ENCODE measurements at regions not wholly inside any gene's neighbourhood (a gene's known extent, or its start where the extent isn't known, plus 50 kb on each side); places are given as distances from the start of the nearest gene placed in this dataset.

DNA sequence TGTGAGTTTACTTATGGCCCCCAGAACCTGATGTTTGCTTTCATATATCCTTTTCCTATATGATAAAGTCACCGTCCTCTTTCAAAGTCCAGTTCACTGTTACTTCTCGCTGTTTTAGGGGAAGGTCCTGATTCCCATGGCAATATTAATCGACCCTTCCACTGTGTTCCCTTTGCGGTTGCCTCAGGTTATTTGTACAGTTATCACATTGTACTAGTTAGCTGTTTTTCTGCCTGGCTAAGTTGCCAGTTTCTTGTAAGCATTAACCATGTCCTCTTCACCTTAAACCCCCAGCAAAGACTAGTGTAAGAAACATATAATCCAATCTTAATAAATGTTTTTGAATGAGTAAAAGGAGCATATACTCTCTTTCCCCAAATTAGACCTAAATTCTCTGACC is 115.0 kb upstream of the PPFIA2 start:
- no peak for TF ChIP-seq POLR2A (IDR thresholded peaks at IDR 0.05)
- WGBS, 2 donors, result 62 to 81% methylated on average over 4 of the region's 4 CpGs
- Histone ChIP-seq H3K36me3 (no peaks in the 10 kb centered on the region), H3K27me3 (no peaks in the 10 kb centered on the region), H3K9me3 (no peaks in the 10 kb centered on the region), H3K4me3 (no peak overlapping the region), H3K27ac (no peak overlapping the region), H3K4me1 (no peaks in the 10 kb centered on the region)
- no peak for DNase-seq (ENCODE audit: low spot score in 2 of 2)

DNA sequence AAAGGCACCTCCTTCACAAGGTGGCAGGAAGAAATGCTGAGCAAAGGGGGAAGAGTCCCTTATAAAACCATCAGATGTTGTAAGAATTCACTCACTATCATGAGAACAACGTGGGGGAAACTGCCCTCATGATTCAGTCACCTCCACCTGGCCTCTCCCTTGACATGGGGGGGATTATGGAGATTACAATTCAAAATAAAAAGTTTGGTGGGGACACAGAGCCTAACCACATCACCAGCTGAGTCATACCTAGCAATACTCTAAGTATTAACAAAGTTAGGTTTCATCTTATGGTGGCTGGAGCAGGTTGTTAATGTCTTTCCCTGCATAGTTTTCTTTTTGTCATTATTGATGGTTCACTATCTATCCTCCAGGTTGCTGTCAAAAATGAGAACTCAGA is 113.2 kb upstream of the PPFIA2 start:
- WGBS, 2 donors, result 47 to 67% methylated on average over 1 of the region's 1 CpG
- Histone ChIP-seq H3K9me3 (no peaks in the 10 kb centered on the region), H3K27me3 (no peaks in the 10 kb centered on the region), H3K4me1 (no peaks in the 10 kb centered on the region), H3K4me3 (no peak overlapping the region), H3K36me3 (no peaks in the 10 kb centered on the region), H3K27ac (no peak overlapping the region)
- TF ChIP-seq, protein P1, sequence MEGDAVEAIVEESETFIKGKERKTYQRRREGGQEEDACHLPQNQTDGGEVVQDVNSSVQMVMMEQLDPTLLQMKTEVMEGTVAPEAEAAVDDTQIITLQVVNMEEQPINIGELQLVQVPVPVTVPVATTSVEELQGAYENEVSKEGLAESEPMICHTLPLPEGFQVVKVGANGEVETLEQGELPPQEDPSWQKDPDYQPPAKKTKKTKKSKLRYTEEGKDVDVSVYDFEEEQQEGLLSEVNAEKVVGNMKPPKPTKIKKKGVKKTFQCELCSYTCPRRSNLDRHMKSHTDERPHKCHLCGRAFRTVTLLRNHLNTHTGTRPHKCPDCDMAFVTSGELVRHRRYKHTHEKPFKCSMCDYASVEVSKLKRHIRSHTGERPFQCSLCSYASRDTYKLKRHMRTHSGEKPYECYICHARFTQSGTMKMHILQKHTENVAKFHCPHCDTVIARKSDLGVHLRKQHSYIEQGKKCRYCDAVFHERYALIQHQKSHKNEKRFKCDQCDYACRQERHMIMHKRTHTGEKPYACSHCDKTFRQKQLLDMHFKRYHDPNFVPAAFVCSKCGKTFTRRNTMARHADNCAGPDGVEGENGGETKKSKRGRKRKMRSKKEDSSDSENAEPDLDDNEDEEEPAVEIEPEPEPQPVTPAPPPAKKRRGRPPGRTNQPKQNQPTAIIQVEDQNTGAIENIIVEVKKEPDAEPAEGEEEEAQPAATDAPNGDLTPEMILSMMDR (IDR thresholded peaks at IDR 0.05), result no peak
- no peak for TF ChIP-seq POLR2A (IDR thresholded peaks at IDR 0.05)
- no peak for DNase-seq (ENCODE audit: low spot score in 2 of 2)

DNA sequence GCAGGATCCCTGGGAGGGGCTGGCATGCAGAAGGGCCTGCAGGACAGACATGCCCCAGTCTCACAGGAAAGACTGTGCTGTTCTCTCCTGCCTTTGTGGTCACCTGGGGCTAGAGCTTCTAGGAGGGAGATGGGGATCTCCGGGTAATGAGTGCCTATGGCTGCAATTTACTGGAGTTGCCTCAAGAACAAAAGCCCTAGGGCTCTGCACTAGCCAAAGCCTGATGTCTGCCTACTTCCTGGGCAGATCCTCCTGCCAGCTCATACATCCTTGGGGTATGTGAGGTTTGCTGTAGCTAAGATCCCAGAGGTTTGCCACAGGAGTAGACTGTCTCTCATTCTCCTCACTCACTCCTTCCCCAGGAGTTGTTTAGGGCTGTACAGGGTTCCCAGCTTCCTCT is 106.9 kb upstream of the PPFIA2 start:
- TF ChIP-seq POLR2A (IDR thresholded peaks at IDR 0.05) (no peak), EP300 (IDR thresholded peaks at IDR 0.05) (no peak)
- TF ChIP-seq, protein P1 (IDR thresholded peaks at IDR 0.05), result no peak

DNA sequence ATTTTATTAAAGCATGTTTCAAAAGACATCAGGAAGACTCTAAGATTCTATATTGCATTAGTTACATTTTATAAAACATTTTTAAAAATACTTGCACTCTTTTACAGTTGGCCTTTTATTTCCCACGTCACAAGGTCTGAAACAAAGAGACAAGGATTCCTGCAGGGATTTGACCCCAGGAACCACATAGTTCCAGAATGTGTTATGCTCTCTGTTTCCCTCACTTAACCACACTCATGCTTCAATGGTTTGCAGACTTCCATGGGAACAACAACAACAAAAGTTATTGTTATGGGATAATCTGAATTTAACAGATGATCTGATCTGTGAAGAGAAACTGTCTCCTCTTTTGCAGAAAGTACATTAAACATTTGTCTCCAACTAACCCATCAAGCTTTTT is 104.3 kb upstream of the PPFIA2 start:
- no peaks in the 10 kb centered on the region for H3K36me3 ChIP-seq
- H3K4me3 ChIP-seq, result no peak overlapping the region
- H3K9me3 ChIP-seq, result no peaks in the 10 kb centered on the region
- no peaks in the 10 kb centered on the region for H3K27me3 ChIP-seq
- 11 to 25% methylated on average over 1 of the region's 1 CpG for WGBS, 2 donors
- no peak for DNase-seq (ENCODE audit: low spot score in 2 of 2)
- H3K4me1 ChIP-seq, result no peaks in the 10 kb centered on the region
- TF ChIP-seq, protein P1 (IDR thresholded peaks at IDR 0.05), result no peak
- no peak for TF ChIP-seq POLR2A (IDR thresholded peaks at IDR 0.05)
- no peak for TF ChIP-seq EP300 (IDR thresholded peaks at IDR 0.05)
- no peak overlapping the region for H3K27ac ChIP-seq

More for the DNA sequence above, 106.9 kb upstream of the PPFIA2 start:
- H3K36me3 ChIP-seq, result no peaks in the 10 kb centered on the region
- H3K9me3 ChIP-seq, result no peaks in the 10 kb centered on the region
- no peak for DNase-seq (ENCODE audit: low spot score in 2 of 2)
- WGBS, 2 donors, result 50 to 80% methylated on average over 1 of the region's 1 CpG
- no peak overlapping the region for H3K27ac ChIP-seq
- H3K4me3 ChIP-seq, result no peak overlapping the region
- no peaks in the 10 kb centered on the region for H3K27me3 ChIP-seq
- no peaks in the 10 kb centered on the region for H3K4me1 ChIP-seq

DNA sequence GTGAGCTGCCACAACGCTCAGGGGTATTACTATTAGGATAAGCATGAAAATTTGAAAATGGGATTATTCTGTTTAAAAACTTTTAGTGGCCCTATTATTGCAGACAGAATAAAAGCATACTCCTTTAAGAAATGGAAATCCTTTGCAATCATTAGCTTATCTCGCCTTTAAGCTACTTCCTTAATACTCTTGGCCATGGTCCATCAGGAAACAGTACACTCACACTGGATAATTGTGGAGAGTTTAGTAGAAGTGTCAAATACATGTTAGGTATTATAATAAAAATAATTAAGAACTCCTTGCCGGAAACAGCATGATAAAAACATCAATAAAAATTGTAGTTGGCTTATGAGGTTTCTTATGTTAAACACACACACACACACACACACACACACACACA is 100.4 kb upstream of the PPFIA2 start:
- Histone ChIP-seq H3K27me3 (no peaks in the 10 kb centered on the region), H3K36me3 (no peaks in the 10 kb centered on the region), H3K27ac (no peak overlapping the region), H3K9me3 (no peaks in the 10 kb centered on the region), H3K4me1 (no peaks in the 10 kb centered on the region), H3K4me3 (no peak overlapping the region)
- no peak for TF ChIP-seq POLR2A (IDR thresholded peaks at IDR 0.05)
- TF ChIP-seq EP300 (IDR thresholded peaks at IDR 0.05), result no peak
- TF ChIP-seq, protein P1 (IDR thresholded peaks at IDR 0.05), result no peak
- WGBS, 2 donors, result 47 to 48% methylated on average over 3 of the region's 3 CpGs
- DNase-seq (ENCODE audit: low spot score in 2 of 2), result no peak

DNA sequence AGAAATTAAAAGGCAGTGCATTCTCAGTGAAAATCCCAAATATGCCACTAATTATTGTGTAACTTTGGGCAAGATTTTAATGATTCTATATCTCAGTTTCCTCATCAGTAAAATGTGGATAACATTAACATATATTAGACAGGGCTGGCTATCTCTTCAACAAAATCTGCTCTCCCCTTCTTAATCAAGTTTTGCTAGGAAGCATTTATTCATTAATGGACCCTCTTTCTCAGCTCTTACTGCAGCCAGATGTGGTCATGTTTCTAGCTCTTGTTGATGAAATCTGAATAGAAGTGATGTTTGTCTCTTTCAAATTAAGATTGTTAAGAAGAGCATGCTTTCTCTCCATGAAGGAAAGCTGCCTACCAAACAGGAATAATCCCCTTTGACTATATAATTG is 84.4 kb upstream of the PPFIA2 start:
- DNase-seq (ENCODE audit: low spot score in 2 of 2), result no peak
- Histone ChIP-seq H3K9me3 (no peaks in the 10 kb centered on the region), H3K4me3 (no peak overlapping the region), H3K27me3 (no peaks in the 10 kb centered on the region), H3K27ac (no peak overlapping the region), H3K4me1 (no peaks in the 10 kb centered on the region), H3K36me3 (no peaks in the 10 kb centered on the region)
- TF ChIP-seq POLR2A (IDR thresholded peaks at IDR 0.05) (no peak), EP300 (IDR thresholded peaks at IDR 0.05) (no peak)
- TF ChIP-seq, protein P1 (IDR thresholded peaks at IDR 0.05), result no peak
